ENCODE measurements at regions not wholly inside any gene's neighbourhood (a gene's known extent, or its start where the extent isn't known, plus 50 kb on each side); places are given as distances from the start of the nearest gene placed in this dataset.

DNA sequence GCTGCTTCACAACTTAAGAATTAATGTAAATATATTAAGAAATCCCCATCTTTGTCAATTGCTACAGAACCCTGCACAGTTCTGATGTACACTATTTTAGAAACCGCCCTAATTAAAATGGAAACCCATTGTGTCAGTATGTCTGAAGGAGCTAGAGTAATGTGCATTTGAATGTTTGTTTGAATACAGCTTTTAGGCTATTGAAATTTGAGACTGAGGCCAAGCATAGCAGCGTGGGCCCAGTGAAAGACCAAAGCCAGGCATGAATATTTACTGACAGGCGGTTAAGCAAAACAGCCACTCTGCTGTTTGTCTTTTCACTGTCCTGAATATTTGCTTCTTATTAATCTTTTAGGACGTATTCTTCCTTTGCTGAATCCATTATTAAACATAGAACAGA lies 252.3 kb downstream of the IZUMO3 start:
- intact Hi-C loops (cut with DNase I; ENCODE audit: low total_unique reads): no loop called here

GRCh38 chr9:24286761-24287160 lies 258.9 kb downstream of the IZUMO3 start:
- H3K36me3 ChIP-seq: no peaks in the 10 kb centered on the region
- H3K4me3 ChIP-seq: no peak overlapping the region
- H3K27me3 ChIP-seq: no peaks in the 10 kb centered on the region
- no peaks in the 10 kb centered on the region for H3K4me1 ChIP-seq
- intact Hi-C loops (cut with DNase I; ENCODE audit: low total_unique reads): no loop called here
- H3K9me3 ChIP-seq: no peaks in the 10 kb centered on the region
- no peak for ATAC-seq
- no peak overlapping the region for H3K27ac ChIP-seq
- TF ChIP-seq CTCF (IDR thresholded peaks at IDR 0.05 in 4 of 5, conservative IDR thresholded peaks at IDR 0.05 in 1 of 5): no peak
- no peak for TF ChIP-seq POLR2A (IDR thresholded peaks at IDR 0.05)
- DNase-seq: no peak
- in situ Hi-C loops (cut with MboI; ENCODE audit: low sequenced_read_pairs in 4 of 4): no loop called here

More for the DNA sequence above, 252.3 kb downstream of the IZUMO3 start:
- no peaks in the 10 kb centered on the region for H3K4me1 ChIP-seq
- H3K4me3 ChIP-seq: no peak overlapping the region
- H3K27ac ChIP-seq: no peak overlapping the region
- no peak for TF ChIP-seq CTCF (IDR thresholded peaks at IDR 0.05 in 4 of 5, conservative IDR thresholded peaks at IDR 0.05 in 1 of 5)
- no peak for TF ChIP-seq POLR2A (IDR thresholded peaks at IDR 0.05)
- no peaks in the 10 kb centered on the region for H3K36me3 ChIP-seq
- no peaks in the 10 kb centered on the region for H3K9me3 ChIP-seq
- ATAC-seq (no peak), DNase-seq (no peak)
- in situ Hi-C loops (cut with MboI; ENCODE audit: low sequenced_read_pairs in 4 of 4): no loop called here
- no peaks in the 10 kb centered on the region for H3K27me3 ChIP-seq

DNA sequence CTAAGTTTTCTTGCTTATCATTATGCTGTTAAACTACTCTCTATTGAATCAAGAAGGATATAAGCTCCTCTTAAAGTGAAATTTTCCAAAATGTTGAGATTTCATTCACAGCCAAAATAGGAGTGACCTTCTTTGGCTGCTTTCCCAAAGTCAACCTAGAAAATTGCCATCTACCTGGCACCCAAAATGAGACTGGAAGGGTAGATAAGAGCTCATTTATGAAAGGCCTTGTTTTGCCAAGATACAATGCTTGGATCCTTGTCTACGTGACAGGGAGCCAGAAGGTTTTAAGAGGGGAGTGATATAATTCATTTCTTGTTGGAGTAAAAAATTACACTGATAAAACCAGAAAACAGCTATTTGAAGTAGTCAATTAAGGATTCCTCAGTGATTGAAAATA lies 287.1 kb downstream of the IZUMO3 start:
- H3K36me3 ChIP-seq: no peaks in the 10 kb centered on the region
- no peaks in the 10 kb centered on the region for H3K9me3 ChIP-seq
- ATAC-seq (no peak), DNase-seq (no peak)
- TF ChIP-seq POLR2A (IDR thresholded peaks at IDR 0.05): no peak
- no peak for TF ChIP-seq CTCF (IDR thresholded peaks at IDR 0.05 in 4 of 5, conservative IDR thresholded peaks at IDR 0.05 in 1 of 5)
- no peak overlapping the region for H3K4me3 ChIP-seq
- no peaks in the 10 kb centered on the region for H3K27me3 ChIP-seq
- no peaks in the 10 kb centered on the region for H3K4me1 ChIP-seq
- H3K27ac ChIP-seq: no peak overlapping the region
- in situ Hi-C loops (cut with MboI; ENCODE audit: low sequenced_read_pairs in 4 of 4) (no loop called here), intact Hi-C loops (cut with DNase I; ENCODE audit: low total_unique reads) (no loop called here)

DNA sequence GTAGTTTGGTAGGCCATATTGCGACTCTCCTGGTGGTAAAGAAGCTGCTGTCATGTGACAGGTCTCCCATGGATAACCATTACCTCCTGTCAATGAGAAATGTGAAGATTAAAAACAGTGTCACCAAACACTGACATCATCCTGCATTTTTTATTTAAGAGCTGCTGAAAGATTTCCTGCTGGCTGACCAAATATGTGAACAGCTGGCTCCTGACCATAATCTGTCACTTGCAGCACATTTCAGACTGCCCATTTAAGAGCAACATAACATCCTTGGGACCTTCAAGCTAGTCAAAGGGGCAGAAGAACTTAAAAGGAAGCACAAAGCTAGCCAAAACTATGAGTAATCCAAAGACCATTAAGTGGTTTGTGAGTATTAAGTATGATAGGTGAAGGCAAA lies 288.0 kb downstream of the IZUMO3 start:
- TF ChIP-seq CTCF (IDR thresholded peaks at IDR 0.05 in 4 of 5, conservative IDR thresholded peaks at IDR 0.05 in 1 of 5) (no peak), POLR2A (IDR thresholded peaks at IDR 0.05) (no peak)
- in situ Hi-C loops (cut with MboI; ENCODE audit: low sequenced_read_pairs in 4 of 4): no loop called here

GRCh38 chr9:24245988-24246387 lies 299.7 kb downstream of the IZUMO3 start:
- TF ChIP-seq CTCF (IDR thresholded peaks at IDR 0.05 in 4 of 5, conservative IDR thresholded peaks at IDR 0.05 in 1 of 5) (no peak), POLR2A (IDR thresholded peaks at IDR 0.05) (no peak)
- Histone ChIP-seq H3K27me3 (no peaks in the 10 kb centered on the region), H3K9me3 (no peaks in the 10 kb centered on the region), H3K4me3 (no peak overlapping the region), H3K4me1 (no peaks in the 10 kb centered on the region), H3K36me3 (no peaks in the 10 kb centered on the region), H3K27ac (no peak overlapping the region)
- in situ Hi-C loops (cut with MboI; ENCODE audit: low sequenced_read_pairs in 4 of 4) (no loop called here), intact Hi-C loops (cut with DNase I; ENCODE audit: low total_unique reads) (no loop called here)
- ATAC-seq (no peak), DNase-seq (no peak)

More for the DNA sequence above, 288.0 kb downstream of the IZUMO3 start:
- H3K27me3 ChIP-seq: no peaks in the 10 kb centered on the region
- no peak overlapping the region for H3K4me3 ChIP-seq
- DNase-seq (no peak), ATAC-seq (no peak)
- H3K9me3 ChIP-seq: no peaks in the 10 kb centered on the region
- H3K36me3 ChIP-seq: no peaks in the 10 kb centered on the region
- no peaks in the 10 kb centered on the region for H3K4me1 ChIP-seq
- intact Hi-C loops (cut with DNase I; ENCODE audit: low total_unique reads): no loop called here
- no peak overlapping the region for H3K27ac ChIP-seq

All from gastrocnemius medialis (tissue), 4 donors.